Osteoblast (primary cell): ENCODE measurements at regions not wholly inside any gene's neighbourhood (a gene's known extent, or its start where the extent isn't known, plus 50 kb on each side); places are given as distances from the start of the nearest gene placed in this dataset. TPM values are rescaled to one million over a fixed set of nuclear protein-coding genes. Genes with fewer than 3 reads are reported as not detected.
A peak's percentile ranks its signal among the peaks of the same experiment; 100 is the strongest.

ENCODE experiments used
- DNase-seq: peaks from one replicate; pipeline ENCODE4 v3.0.0; 2011; ENCODE audit warnings: low spot score, mixed read lengths; ENCODE audit not compliant: insufficient read length; ENCODE audit errors: missing footprints
- H2AFZ ChIP-seq: 2 replicates; pipeline ENCODE4 v1.6.0; 2011; ENCODE audit warnings: mild to moderate bottlenecking, low read length
- H3K27ac ChIP-seq: 2 replicates; pipeline ENCODE4 v1.5.1; 2011; ENCODE audit warnings: mild to moderate bottlenecking, low read depth, low read length, moderate library complexity
- H3K27me3 ChIP-seq: 2 replicates; pipeline ENCODE4 v1.6.0; 2012; ENCODE audit warnings: mild to moderate bottlenecking, control low read depth, inconsistent platforms, low read length, moderate library complexity; ENCODE audit not compliant: insufficient read depth
- H3K36me3 ChIP-seq: 2 replicates; pipeline ENCODE4 v1.5.1; 2011; ENCODE audit warnings: mild to moderate bottlenecking, low read length, control low read depth, moderate library complexity; ENCODE audit not compliant: insufficient read depth
- H3K4me1 ChIP-seq: 2 replicates; pipeline ENCODE4 v1.5.1; 2011; ENCODE audit warnings: mild to moderate bottlenecking, low read length, control low read depth, moderate library complexity; ENCODE audit not compliant: insufficient read depth
- H3K4me2 ChIP-seq: 2 replicates; pipeline ENCODE4 v1.6.0; 2011; ENCODE audit warnings: mild to moderate bottlenecking, low read length; ENCODE audit not compliant: insufficient read depth
- H3K4me3 ChIP-seq: fragments of 200-600 bp; sonication (generic); 3 replicates; pipeline ENCODE4 v1.5.1; 2012; ENCODE audit warnings: mild to moderate bottlenecking, low read length, inconsistent platforms; ENCODE audit not compliant: insufficient read depth
- H3K79me2 ChIP-seq: 2 replicates; pipeline ENCODE4 v1.6.0; 2012; ENCODE audit warnings: mild to moderate bottlenecking, low read length, control low read depth, inconsistent platforms; ENCODE audit not compliant: insufficient read depth
- H3K9me3 ChIP-seq: 2 replicates; pipeline ENCODE4 v1.5.1; 2011; ENCODE audit warnings: low read depth, low read length, control low read depth
- H4K20me1 ChIP-seq: 2 replicates; pipeline ENCODE4 v1.6.0; 2012; ENCODE audit warnings: mild to moderate bottlenecking, low read length, control low read depth; ENCODE audit not compliant: insufficient read depth
- CTCF ChIP-seq: IDR thresholded peaks from 2 replicates; pipeline ENCODE4 v1.5.1; 2011; ENCODE audit warnings: mild to moderate bottlenecking, low read depth, low read length, moderate library complexity; ENCODE audit errors: extremely low read depth
- small RNA-seq: library from RNA; depleted of rRNA; stranded (forward); fragments of <200 nt; gene quantifications from one replicate; pipeline ENCODE3, GENCODE V24; 2012

DNA sequence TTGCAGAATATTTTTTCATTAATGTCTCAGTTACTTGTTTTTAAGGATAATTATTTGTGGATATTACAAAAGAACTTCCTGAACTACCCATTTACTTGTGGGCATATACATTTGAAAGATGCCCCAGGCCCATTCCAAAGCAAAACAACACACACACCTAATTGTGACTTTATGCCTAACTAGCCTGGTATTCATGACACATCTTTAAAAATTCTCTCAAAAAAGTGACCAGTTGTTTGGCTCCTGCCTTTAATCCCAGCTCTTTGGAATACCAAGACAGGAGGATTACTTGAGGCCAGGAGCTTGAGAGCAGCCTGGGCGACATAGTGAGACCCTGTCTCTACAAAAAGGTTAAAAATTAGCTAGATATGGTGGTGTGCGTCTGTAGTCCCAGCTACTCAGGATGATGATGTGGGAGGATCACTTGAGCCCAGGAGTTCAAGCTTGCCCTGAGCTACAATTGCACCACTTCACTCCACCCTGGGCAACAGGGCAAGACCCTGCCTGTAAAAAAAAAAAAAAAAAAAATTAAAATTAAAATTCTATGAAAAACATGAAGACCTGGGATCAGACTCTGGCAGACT is 51.7 kb upstream of the SLC4A7 start:
- no peak overlapping the region for H3K4me2 ChIP-seq
- peak overlapping the region; percentile 93 for H3K27ac ChIP-seq
- H3K36me3 ChIP-seq: no peaks in the 10 kb centered on the region
- peak; percentile 27 for DNase-seq
- no peaks in the 10 kb centered on the region for H3K79me2 ChIP-seq
- H4K20me1 ChIP-seq: no peaks in the 10 kb centered on the region
- peaks cover 43% of the 10 kb centered on the region for H3K4me1 ChIP-seq
- H3K9me3 ChIP-seq: no peaks in the 10 kb centered on the region
- H3K4me3 ChIP-seq: no peak overlapping the region
- H3K27me3 ChIP-seq: no peaks in the 10 kb centered on the region
- TF ChIP-seq CTCF: no peak
- H2AFZ ChIP-seq: no peak overlapping the region

DNA sequence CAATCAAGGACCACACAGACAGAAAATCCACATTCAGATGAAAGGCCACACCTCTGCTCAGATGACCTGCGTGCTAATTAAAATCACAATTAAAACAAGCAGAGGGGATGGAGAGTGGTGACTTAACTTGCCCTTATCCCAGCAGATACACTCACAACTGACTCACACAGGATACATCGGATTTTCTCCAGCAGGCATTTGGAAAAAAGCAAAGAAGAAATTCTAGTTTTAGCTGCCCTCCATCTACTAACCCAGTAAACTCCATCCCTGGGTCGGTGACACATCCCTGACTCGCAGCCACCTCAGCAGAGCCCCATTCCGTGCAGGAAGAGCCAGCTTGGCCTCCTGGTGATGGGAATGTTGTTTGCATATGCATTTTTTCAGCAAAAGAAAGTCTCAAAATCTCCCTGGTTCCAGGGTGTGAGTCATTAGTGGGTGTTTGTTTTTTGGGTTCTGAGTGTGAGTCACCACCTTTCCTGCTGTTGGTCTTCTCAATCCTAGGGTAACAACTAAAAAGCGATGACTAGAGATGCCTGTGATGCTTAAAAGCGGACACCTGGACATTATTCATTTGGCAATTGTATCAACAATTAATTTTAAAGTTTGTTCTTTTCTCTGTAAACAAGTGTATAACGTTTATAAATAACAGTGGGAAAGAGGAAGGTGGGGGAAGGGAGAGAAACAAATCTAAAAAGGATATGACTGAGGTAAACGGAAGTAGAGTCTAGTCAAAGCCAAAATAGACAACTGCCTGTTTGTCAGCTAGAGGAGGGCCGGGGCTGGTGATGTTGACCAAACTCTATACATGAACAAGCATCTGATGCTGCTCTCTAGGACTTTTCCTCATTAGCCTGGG is 49.8 kb upstream of the SLC4A7 start:
- peak overlapping the region; percentile 36 for H3K4me3 ChIP-seq
- H3K27me3 ChIP-seq: no peaks in the 10 kb centered on the region
- no peaks in the 10 kb centered on the region for H4K20me1 ChIP-seq
- peak overlapping the region; percentile 93 for H3K27ac ChIP-seq
- peak; percentile 71 for TF ChIP-seq CTCF
- H3K4me1 ChIP-seq: peaks cover 43% of the 10 kb centered on the region
- DNase-seq: peak; percentile 89
- H2AFZ ChIP-seq: peak overlapping the region; percentile 61
- H3K79me2 ChIP-seq: no peaks in the 10 kb centered on the region
- peak overlapping the region; percentile 63 for H3K4me2 ChIP-seq
- H3K36me3 ChIP-seq: no peaks in the 10 kb centered on the region
- H3K9me3 ChIP-seq: no peaks in the 10 kb centered on the region

Small RNAs in the stretch of these regions (small RNA-seq; reads per million reads assigned to genes)
- gene AC098614.2 (not detected), gene RF00019 (not detected)
